COR-L47 (cell line): ENCODE measurements at regions not wholly inside any gene's neighbourhood (a gene's known extent, or its start where the extent isn't known, plus 50 kb on each side); places are given as distances from the start of the nearest gene placed in this dataset.
A peak's percentile ranks its signal among the peaks of the same experiment; 100 is the strongest.

ENCODE experiments used
- DNase-seq: peaks from one replicate; lab custom pipeline; 2025; lab: John Stamatoyannopoulos, UW

DNA sequence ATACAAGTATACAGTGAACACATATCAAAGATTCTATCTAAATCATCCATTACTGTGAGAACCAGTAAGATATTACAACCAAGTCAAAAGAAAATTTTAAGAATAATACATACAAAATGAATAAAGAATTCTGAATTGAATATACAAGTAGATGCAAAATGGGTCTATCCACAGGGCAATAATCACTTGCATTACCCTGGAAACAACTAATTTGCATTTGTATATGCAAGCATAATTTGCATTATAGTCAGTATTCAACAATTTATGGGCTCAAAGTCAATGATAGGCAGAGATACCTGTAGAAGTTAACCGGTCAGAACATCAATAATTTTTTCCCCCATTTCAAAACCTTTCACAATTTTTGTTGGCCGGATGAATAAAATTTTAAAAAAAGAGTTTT lies 512.2 kb upstream of the ALCAM start:
- no peak for DNase-seq

DNA sequence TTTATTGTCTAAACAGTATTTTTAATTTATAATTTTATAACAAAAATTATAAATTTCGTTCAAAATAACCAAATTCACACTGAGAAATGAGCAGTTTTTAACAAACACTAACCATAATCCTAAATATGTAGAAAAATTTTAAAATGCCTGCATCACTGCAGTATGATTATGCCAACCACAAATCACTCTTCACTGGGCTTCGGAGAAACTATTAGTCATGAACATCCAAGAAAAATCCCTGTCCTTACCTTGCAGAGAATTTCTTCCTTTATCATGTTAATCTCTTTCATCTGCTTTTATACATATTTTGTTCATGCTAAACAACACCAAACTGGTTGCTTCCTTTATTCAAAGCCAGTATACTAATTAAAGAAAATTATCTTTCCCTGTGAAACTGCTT lies 511.0 kb upstream of the ALCAM start:
- no peak for DNase-seq

DNA sequence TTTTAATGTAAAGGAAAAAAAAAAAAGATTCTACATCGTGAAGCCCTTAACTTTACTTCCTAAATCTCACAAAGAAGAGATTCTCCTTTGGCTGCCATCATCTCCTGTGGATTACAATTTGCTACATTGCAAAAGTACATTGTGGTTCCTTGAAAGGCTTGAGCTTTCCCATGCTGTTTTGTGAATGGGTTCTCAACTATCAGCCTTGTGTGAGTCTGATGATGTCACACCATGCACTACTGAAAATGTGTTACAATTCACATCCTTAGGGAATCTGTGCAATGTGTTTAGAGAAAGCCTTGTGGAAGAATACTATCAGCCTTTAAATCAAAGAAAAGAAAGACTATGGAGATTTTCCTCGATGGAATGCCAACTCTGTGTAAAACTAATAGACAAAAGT lies 510.0 kb upstream of the ALCAM start:
- no peak for DNase-seq

DNA sequence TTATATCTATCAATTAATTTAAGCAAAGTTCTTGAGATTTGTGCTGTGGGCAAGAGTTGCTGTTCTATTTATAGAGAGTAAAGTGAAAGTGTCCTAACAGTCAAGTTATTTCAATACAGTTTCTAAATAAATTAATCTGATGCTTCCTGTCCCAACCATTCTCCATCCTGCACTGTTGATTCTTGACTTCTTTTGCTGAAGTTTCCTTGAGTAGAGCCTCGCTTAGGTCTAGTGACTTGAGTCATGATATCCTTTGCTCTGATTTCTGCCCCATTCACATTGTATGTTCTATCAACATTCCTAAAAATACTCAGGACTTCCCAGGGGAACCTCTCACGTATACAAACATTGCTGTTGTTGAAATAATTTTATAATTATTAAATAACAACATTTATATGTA lies 498.4 kb upstream of the ALCAM start:
- DNase-seq, result no peak

DNA sequence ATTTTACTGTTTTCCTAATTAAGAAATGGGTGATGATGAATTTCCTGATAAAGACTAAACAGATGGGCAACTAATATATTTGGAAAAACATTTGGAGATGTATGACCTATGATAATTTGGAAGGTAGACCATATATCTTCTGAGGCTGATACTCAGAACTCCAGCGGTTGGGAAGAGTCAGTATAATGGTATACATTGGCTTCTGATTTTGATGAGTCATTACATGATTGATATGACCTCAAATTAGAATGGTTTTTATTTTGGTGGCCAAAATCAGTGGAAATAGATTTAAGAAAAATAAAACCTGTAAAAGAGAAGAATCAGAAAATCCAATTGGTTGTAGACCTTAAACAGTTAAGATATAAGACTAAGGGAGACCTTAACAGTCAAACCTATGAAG lies 496.4 kb upstream of the ALCAM start:
- no peak for DNase-seq

DNA sequence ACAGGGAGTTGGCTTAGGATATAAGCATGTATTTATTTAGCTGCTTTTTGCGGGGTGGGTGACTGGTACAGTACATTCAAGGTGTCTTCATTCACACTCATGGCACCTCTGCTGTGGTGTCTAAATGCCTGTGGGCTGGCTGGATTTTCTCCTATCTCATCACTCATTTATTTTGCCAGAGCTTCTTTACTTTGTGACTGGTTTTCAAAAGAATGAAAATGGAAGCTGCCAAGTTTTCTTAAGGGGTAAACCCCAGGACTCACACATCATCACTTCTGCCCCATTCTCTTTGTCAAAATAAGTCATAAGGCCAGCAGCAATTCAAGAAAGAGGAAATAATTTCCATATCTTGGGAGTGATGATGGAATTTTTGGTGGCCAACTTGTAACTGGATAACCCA lies 493.4 kb upstream of the ALCAM start:
- no peak for DNase-seq

DNA sequence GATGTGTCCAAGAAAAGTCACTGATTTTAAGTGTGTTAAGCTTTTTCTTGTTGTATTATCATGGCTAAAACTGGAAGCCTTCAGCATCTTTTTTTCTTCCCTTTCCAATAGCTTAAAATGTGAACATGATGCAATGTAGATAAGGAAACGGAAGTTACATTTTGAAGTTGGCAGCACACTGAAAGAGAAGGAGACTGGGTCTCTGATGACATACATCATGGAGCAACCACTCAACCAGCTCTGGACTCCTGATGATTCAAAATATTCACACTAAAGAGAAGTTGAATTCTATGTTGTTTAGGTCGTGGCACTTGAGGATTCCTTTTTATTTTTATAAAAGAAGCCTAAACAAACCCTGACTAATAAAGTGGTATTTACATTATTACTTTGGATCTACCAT lies 488.3 kb upstream of the ALCAM start:
- no peak for DNase-seq

DNA sequence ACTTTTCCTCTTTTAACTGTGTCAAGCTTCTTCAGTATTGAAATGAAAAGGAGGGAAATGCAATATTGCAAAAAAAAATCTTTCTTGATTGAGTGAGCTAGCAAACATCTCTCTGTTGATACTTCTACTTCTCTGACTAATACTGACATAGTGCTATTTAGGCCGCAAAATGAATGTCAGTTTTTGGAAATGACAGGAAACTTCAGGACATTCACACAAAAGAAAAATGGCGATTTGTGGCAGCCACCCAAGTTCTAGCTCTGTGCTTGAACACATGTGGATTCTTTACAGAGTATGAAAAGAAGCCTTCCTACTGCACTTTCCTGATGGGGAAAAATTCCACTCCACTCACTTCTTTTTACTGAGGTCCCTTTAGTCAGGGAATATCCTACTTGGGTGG lies 486.8 kb upstream of the ALCAM start:
- no peak for DNase-seq

DNA sequence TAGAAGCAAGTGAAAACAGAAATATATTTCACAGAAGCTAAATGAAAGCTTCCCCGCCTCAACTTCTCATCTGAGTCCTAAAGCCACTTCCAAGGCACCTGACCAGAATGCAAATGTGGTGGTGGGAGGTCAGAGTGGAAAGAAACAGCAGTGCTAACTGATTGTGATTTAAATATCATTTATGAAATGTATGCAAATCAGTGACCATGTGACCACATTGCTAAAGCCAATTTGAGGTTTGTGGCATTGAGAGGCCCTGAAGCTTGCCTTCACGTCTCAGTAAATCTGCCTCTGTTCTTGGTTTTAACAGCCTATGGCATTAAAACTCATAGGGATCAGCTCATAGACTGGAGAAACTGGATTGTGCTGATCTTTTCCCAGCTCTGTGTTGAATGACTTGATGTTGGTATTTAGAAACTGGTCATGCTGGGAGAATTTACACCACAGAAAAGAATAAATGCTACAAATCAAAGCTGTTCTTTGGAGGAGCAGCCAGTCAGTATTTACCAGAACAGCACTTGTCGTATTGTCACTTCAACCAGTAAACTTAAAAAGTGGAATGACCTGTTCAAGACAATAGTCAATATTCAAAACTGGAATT lies 481.4 kb upstream of the ALCAM start:
- no peak for DNase-seq

DNA sequence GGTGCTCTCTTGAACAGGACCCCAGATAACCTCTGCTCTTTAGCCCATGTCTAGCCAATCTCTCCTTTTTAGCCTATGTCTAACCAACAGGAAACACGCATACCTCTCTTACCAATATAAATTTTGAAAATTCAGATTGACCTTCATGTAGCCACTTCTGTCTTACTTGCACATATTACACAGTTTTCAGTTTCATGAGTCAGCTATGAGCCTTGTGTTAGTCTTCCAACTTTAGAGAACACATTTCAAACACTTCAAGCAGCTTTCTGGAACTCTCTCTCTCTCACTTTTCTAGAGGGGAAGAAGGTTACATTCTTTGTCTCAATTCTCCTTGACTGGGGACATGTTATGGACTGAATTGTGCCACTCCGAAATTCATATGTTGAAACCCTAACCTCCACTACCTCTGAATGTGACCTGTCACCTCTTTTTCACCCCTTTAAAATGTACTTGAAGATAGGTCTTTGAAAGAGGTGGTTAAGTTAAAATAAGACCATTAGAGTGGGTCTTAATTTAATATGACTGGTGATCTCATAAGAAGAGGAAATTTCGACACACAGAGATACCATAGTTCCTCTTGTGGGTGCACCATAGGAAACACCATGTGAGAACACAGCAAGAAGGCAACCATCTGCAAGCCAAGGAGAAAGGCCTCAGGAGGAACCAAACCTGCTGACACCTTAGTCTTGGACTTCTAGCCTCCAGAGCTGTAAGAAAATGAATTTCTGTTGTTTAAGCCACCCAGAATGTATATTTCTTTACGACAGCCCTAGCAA lies 480.3 kb upstream of the ALCAM start:
- DNase-seq, result no peak

DNA sequence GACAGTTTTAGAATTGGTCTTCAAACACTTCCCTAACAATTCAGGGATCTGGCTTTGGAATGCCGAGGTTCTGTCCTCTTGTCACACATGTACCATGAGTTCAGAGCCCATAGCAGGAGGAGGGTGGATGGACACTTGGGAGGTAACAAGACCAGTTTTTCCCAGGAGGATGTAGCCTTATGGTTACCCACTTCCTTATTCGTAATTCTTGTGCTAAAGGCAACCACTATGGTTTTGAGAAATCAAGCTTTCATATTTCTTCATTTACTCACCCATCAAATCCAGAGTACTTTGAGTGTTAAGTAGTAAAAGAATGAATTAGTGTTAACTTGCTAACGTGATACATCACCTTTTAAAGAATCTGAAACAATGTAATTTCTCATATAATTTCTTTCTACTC lies 479.6 kb upstream of the ALCAM start:
- no peak for DNase-seq

DNA sequence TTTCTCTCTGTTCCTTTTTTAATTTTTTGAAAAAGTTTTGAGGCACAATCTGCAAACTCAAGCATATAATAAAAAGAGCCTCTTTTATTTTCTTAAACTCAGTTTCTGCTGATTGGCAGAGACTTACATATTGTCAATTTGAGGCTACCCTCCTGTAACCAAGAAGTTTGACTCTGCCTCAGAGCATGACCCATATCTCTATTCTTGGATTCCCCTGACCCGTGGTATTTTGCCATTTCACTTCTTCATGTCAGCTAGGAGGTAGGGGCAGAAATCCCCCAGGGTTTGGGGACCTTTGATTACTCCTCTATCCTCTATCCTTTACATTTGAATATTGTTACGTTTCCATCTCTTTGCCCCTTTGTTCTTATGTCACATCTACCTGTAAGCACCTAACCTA lies 479.1 kb upstream of the ALCAM start:
- no peak for DNase-seq

DNA sequence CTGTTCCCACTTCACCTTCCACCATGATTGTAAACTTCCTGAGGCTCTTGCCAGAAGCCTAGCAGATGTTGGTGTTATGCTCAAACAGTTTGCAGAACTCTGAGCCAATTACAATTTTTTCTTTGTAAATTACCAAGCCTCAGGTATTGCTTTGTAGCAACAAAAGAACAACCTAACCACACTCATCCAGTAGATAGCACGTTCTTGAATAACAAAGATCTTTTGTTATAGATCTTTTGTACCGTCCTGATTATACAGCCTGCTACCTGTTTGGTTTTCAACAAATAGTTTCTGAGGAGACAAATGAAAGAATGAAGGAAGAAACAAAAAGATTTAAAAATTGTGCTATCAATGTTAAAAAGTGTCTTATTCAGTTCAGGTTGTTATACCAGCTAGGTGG lies 474.7 kb upstream of the ALCAM start:
- DNase-seq, result no peak

DNA sequence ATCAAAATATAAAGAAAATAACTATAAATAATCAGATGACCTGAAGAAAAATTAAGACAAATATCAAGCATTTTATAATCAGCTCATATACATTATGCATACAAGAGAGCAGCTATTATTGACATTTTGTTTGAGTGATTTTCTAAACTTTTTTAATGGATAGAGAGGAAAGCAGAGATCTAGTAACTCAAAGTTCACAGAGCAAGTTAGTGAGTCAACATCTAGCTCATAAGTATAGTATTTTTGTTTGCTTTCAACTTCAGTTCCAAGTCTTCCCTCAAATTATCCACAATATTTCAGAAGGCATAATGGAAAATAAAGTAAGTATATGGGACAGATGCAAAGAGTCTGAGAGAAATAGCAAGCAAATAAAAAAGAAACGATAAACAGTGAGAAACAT lies 470.1 kb upstream of the ALCAM start:
- DNase-seq, result no peak

DNA sequence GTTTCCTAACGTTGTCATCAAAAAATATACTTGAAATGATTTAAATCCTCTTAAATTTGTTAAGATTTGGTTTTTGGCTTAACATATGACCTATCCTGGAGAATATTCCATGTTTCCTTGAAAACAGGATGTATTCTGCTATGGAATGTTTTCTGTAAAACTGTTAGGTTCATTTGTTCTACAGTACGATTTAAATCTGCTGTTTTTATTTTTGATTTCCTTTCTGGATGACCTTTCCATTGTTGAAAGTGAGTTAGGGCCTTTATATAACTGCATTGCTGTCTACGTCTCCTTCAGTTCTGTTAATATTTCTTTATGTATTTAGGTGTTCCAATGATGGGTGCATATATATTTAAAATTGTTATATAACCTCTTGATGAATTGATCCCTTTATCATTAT lies 465.3 kb upstream of the ALCAM start:
- no peak for DNase-seq

DNA sequence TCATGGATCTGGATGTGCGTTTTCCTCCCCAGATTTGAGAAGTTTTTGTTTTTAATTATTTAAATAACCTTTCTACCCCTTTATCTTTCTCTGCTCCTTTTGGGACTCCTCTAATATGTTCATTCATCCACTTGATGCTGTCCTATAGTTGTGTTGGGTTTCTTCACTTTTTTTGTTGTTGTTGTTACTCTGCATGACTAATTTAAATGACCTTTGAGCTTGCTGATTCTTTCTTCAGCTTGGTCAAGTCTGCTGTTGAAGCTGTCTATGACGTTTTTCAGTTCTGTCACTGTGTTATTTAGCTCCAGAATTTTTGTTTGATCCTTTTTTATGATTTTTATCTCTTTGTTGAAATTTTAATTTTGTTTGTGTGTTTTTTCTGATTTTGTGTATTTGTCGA lies 463.6 kb upstream of the ALCAM start:
- DNase-seq, result no peak

DNA sequence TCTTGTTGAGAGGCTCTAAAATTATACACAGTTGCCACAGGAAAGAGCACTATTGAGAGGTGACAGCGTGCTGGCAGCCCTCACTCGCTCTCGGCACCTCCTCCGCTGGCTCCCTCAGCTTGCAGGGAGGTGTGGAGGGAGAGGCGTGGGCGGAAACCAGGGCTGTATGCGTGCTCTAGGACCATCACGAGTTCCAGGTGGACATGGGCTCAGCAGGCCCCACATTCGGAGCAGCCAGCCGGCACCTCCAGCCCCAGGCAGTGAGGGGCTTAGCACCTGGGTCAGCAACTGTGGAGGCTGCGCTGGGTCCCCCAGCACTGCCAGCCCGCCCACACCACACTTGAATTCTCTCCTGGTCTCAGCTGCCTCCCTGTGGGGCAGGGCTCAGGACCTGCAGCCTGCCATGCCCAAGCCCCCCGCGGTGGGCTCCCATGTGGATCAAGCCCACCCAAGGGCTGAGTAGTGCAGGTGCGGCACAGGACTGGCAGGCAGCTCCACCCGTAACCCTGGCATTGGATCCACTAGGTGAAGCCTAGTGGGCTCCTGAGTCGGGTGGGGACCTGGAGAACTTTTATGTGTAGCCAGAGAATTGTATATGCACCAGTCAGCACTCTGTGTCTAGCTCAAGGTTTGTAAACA lies 460.6 kb upstream of the ALCAM start:
- DNase-seq, result no peak

DNA sequence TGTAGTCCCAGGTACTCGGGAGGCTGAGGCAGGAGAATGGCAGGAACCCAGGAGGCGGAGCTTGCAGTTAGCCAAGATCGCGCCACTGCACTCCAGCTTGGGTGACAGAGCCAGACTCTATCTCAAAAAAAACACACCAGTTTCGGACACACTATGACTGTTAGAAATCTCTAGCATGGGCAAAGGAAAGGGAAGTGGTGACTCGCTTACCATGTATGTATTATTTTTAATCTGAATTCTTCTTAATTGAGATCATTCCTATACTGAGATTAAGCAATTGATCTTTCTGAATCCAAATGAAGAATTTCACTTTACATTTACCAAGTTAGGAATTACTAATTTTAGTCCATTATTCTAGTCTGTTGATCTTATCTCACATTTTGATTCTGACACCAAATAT lies 459.2 kb upstream of the ALCAM start:
- DNase-seq, result no peak

DNA sequence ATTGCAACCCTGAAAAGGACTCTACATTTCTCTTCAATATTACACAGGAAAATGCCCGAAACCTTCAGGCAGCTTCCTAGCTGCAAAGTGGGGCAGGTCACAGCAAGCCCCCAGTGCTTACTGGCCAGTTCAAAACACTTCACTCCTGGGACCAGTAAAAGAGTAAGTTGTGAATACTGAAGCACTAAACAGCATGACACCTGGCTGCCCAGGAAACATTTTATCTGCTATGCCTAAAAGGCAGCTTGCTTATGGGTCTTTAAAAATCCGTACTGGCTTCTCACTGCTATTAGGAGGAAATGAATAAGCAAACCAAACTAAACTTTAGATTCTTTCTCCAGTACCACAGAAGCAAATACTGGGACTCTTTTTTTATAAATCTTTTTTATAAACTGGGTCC lies 457.9 kb upstream of the ALCAM start:
- DNase-seq, result no peak

DNA sequence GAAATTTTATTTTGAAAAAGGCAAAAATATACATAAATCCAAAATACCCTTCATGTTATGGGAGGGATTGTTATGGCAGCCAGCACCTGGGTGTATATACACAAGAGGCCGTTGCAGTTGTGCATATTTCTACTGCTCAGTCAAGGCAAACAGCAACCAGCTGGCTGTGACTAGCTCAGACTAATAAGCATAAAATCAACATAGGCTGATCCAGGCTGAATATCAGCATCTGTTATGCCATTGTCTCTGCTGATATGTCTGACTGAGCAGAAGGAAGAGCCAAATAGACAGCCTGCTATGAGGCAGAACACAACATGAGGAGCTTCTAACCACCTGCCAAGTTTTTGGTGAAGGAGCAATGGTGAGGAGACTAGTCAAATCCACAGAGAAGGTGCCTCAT lies 457.5 kb upstream of the ALCAM start:
- DNase-seq, result peak; percentile 96

DNA sequence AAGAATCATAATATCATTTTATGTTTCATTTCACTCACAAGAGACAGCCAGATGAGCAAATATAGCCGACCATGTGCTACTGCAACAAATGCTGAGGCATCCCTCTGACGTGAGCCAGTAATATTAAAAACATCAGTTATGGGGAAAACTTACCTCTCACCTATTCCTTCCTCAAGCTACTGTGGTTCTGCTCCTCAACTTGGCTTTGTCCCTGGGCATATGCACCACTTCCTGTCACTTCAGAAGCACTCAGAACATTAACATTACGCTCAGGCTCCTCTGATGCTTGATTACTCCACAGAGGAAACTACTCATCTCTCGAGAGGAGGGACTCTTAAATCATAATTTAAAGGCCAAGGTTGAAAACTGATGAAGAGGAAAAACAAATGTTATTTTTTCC lies 457.0 kb upstream of the ALCAM start:
- peak; percentile 8 for DNase-seq

DNA sequence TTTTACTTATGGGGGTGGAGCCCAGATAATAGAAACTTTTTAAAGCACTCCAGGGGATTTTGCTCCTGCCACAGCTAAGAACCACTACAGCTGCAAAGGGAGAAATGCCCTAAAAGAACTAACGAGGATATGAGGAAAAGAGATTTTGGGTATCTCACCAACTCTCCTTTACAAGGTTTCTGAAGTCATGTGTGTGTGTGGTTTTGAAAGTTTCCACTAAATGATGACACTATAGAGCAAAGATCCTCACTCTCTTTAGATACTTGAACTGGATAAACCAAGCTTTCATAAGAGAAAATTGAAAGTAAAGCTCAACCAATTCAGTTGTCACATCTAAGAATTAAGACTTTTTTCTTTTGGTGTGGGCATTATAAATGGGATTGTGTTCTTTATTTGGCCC lies 455.3 kb upstream of the ALCAM start:
- DNase-seq, result no peak

DNA sequence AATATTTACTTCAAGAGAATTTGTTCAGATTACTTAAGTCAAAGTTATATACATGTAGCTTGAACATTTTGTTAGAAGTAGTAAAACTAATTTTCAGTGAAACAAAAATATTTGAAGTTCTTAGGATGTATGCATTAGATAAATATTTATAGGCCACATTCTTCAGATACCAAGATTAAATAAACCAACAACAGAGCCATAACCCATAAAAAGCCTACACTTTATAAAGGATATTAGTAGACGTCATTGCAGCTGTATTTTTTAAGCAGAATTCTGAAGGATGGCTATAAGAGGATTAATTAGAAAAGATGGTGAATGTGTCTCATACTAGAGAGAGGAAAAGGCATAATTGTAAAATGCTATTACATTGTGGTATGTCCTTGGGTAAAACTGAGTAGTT lies 449.7 kb upstream of the ALCAM start:
- DNase-seq, result no peak

DNA sequence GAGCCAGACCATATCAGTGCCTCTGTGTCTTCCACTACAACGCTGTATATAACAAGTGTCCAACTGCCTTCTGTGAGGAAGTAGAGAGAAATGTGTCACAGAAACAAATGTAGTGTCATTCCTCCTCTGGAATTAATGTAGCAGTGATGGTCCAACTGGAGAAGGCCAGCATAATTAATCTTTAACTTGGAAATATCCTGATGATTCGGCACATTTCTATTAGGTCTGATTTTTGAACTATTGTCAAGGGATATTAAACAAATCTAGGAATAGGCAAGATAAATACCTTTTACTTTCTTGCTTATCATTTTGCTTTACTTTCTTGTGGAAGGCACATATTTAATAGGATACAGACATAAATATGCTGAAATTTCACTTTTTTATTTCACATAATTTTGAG lies 446.2 kb upstream of the ALCAM start:
- DNase-seq, result no peak
